Right cardiac atrium (tissue), 5 donors: ENCODE measurements at regions not wholly inside any gene's neighbourhood (a gene's known extent, or its start where the extent isn't known, plus 50 kb on each side); places are given as distances from the start of the nearest gene placed in this dataset.

Experiments
- ATAC-seq, 2 donors: fragments of 200-7000 bp; cut with Tn5 transposase; one replicate each; pipeline versions ENCODE4 v1.8.0 to v1.9.1; 2020; ENCODE audit warnings: moderate library complexity in 2 of 2, mild to moderate bottlenecking in 1 of 2
- DNase-seq, 3 donors: peaks; one replicate each; pipeline ENCODE4 v3.0.0-alpha.2; 2020
- H3K27ac ChIP-seq: one replicate; pipeline ENCODE4 v1.5.1; 2013; ENCODE audit warnings: mild to moderate bottlenecking, low read length, control low read depth, moderate library complexity
- H3K27me3 ChIP-seq: one replicate; pipeline ENCODE4 v1.6.1; 2013; ENCODE audit not compliant: control insufficient read depth, insufficient read depth
- H3K4me1 ChIP-seq: one replicate; pipeline ENCODE4 v1.6.1; 2013; ENCODE audit warnings: low read length; ENCODE audit not compliant: control insufficient read depth, insufficient read depth
- H3K4me3 ChIP-seq: one replicate; pipeline ENCODE4 v1.5.1; 2013; ENCODE audit warnings: low read length, control low read depth
- H3K9me3 ChIP-seq: one replicate; pipeline ENCODE4 v1.6.1; 2013; ENCODE audit warnings: low read length; ENCODE audit not compliant: control insufficient read depth
- WGBS: extraction: QIAGEN DNeasy Blood & Tissue Kit; methylation state at CpG from one replicate; pipeline ENCODE4 v1.1.7; 2013; 5-methylcytosine and 5-hydroxymethylcytosine counted together
- intact Hi-C, 4 donors: fragments of 100-400 bp; cut with DNase I; formaldehyde crosslinking; loops; one replicate each; pipeline versions ENCODE4 v1.11.0 to v1.14.0; 2022 to 2023
- donor health status: healthy with polysubstance abuse.
- donor health status: DM: no; HTN: yes; CAD: no.
- donor health status: DM: no; HTN: no; CAD: no.
- donor health status: DM: no; HTN: yes; CAD: no; lungs with severe emphysema.
- donor health status: DM: yes; HTN: yes; CAD: no.

GRCh38 chr10:65845916-65846315, 1079.9 kb upstream of the LRRTM3 start:
- H3K27me3 ChIP-seq, result no peaks in the 10 kb centered on the region
- DNase-seq, result no peak
- H3K9me3 ChIP-seq, result no peaks in the 10 kb centered on the region
- H3K4me1 ChIP-seq, result no peaks in the 10 kb centered on the region
- ATAC-seq, result no peak
- intact Hi-C loops, result no loop called here
- no peak overlapping the region for H3K27ac ChIP-seq
- no peak overlapping the region for H3K4me3 ChIP-seq

- Histone ChIP-seq H3K27ac (no peak overlapping the region), H3K4me3 (no peak overlapping the region), H3K4me1 (no peaks in the 10 kb centered on the region), H3K9me3 (no peaks in the 10 kb centered on the region), H3K27me3 (no peaks in the 10 kb centered on the region)
- 49% methylated on average over 1 of the region's 1 CpG for WGBS
- ATAC-seq (no peak), DNase-seq (no peak)
- intact Hi-C loops, result no loop called here
Measured at GRCh38 chr10:65846541-65846940, 1079.3 kb upstream of the LRRTM3 start.

- DNase-seq (no peak), ATAC-seq (no peak)
- Histone ChIP-seq H3K9me3 (no peaks in the 10 kb centered on the region), H3K27ac (no peak overlapping the region), H3K27me3 (no peaks in the 10 kb centered on the region), H3K4me1 (no peaks in the 10 kb centered on the region), H3K4me3 (no peak overlapping the region)
- WGBS, result 64% methylated on average over 4 of the region's 4 CpGs
- intact Hi-C loops, result no loop called here
Measured at GRCh38 chr10:65846949-65847348, 1078.9 kb upstream of the LRRTM3 start.

- Histone ChIP-seq H3K27me3 (no peaks in the 10 kb centered on the region), H3K4me3 (no peak overlapping the region), H3K4me1 (no peaks in the 10 kb centered on the region), H3K27ac (no peak overlapping the region), H3K9me3 (no peaks in the 10 kb centered on the region)
- ATAC-seq (no peak), DNase-seq (no peak)
- 60% methylated on average over 3 of the region's 3 CpGs for WGBS
- intact Hi-C loops, result no loop called here
Measured at GRCh38 chr10:65847436-65848230, 1078.2 kb upstream of the LRRTM3 start.

- intact Hi-C loops, result no loop called here
- WGBS, result 77% methylated on average over 2 of the region's 2 CpGs
- no peaks in the 10 kb centered on the region for H3K27me3 ChIP-seq
- H3K27ac ChIP-seq, result no peak overlapping the region
- no peaks in the 10 kb centered on the region for H3K4me1 ChIP-seq
- no peak for ATAC-seq
- H3K9me3 ChIP-seq, result no peaks in the 10 kb centered on the region
- H3K4me3 ChIP-seq, result no peak overlapping the region
- DNase-seq, result no peak
Measured at GRCh38 chr10:65858841-65859240, 1067.0 kb upstream of the LRRTM3 start.

GRCh38 chr10:65861249-65861648, 1064.6 kb upstream of the LRRTM3 start:
- no peaks in the 10 kb centered on the region for H3K27me3 ChIP-seq
- ATAC-seq (no peak), DNase-seq (no peak)
- H3K9me3 ChIP-seq, result no peaks in the 10 kb centered on the region
- intact Hi-C loops, result no loop called here
- H3K4me3 ChIP-seq, result no peak overlapping the region
- H3K27ac ChIP-seq, result no peak overlapping the region
- no peaks in the 10 kb centered on the region for H3K4me1 ChIP-seq
